Neural cell (in vitro differentiated cells): ENCODE measurements at regions not wholly inside any gene's neighbourhood (a gene's known extent, or its start where the extent isn't known, plus 50 kb on each side); places are given as distances from the start of the nearest gene placed in this dataset.

Experiments used
- CTCF ChIP-seq: fragments of 450-650 bp; IDR thresholded peaks from 2 replicates; pipeline ENCODE4 v1.5.1; 2014; ENCODE audit warnings: antibody characterized with exemption, mild to moderate bottlenecking, moderate library complexity; ENCODE audit not compliant: poor library complexity, severe bottlenecking
- EZH2 ChIP-seq: fragments of 200-600, 300-800 bp; shearing (Covaris generic), sonication (generic); IDR thresholded peaks from 2 replicates; pipeline ENCODE4 v1.6.1; 2014; ENCODE audit warnings: antibody characterized with exemption, low read length, borderline replicate concordance, mild to moderate bottlenecking; ENCODE audit not compliant: insufficient read depth, poor library complexity, severe bottlenecking
- POLR2AphosphoS5 ChIP-seq: IDR thresholded peaks from 2 replicates; pipeline ENCODE4 v1.6.1; 2012

- no peak for TF ChIP-seq POLR2AphosphoS5
- no peak for TF ChIP-seq CTCF
- no peak for TF ChIP-seq EZH2
Measured at GRCh38 chr11:109898592-109898991, 194.6 kb upstream of the ZC3H12C start.
